Psoas muscle (tissue), 7 donors: ENCODE measurements at regions not wholly inside any gene's neighbourhood (a gene's known extent, or its start where the extent isn't known, plus 50 kb on each side); places are given as distances from the start of the nearest gene placed in this dataset.

Experiments
- ATAC-seq, 4 donors: fragments of 200-7000 bp; cut with Tn5 transposase; one replicate each; pipeline ENCODE4 v1.9.1; 2020; ENCODE audit warnings: moderate library complexity in 3 of 4, mild to moderate bottlenecking in 2 of 4
- DNase-seq, 2 donors: peaks; one replicate each; pipeline ENCODE4 v3.0.0-alpha.2; 2020
- H3K27ac ChIP-seq: fragments of 200-600 bp; one replicate; pipeline ENCODE4 v1.8.0; 2022
- H3K27me3 ChIP-seq, 3 donors: fragments of 200-600 bp in 1 of 3; one replicate each; pipeline versions ENCODE4 v1.6.1 to v1.8.0; 2013 to 2022; ENCODE audit warnings: low read length in 2 of 3, mild to moderate bottlenecking in 2 of 3, moderate library complexity in 1 of 3; ENCODE audit not compliant: insufficient read depth in 3 of 3
- H3K36me3 ChIP-seq, 2 donors: fragments of 200-600 bp in 1 of 2; one replicate each; pipeline versions ENCODE4 v1.6.1 to v1.8.0; 2013 to 2022; ENCODE audit warnings: low read depth in 1 of 2, mild to moderate bottlenecking in 1 of 2, moderate library complexity in 1 of 2; ENCODE audit not compliant: insufficient read depth in 1 of 2
- H3K4me1 ChIP-seq: fragments of 200-600 bp; one replicate; pipeline ENCODE4 v1.8.0; 2022
- H3K4me3 ChIP-seq: fragments of 200-600 bp; one replicate; pipeline ENCODE4 v1.8.0; 2022; ENCODE audit warnings: mild to moderate bottlenecking
- H3K9me3 ChIP-seq: fragments of 200-600 bp; one replicate; pipeline ENCODE4 v1.8.0; 2022
- WGBS, 3 donors: extraction: QIAGEN DNeasy Blood & Tissue Kit; methylation state at CpG; one replicate each; pipeline versions ENCODE4 v1.1.6 to v1.1.7; 2013; 5-methylcytosine and 5-hydroxymethylcytosine counted together
- intact Hi-C, 2 donors: fragments of 100-400 bp; cut with DNase I; formaldehyde crosslinking; loops; one replicate each; pipeline versions ENCODE4 v1.11.0 to v1.14.2; 2022
- TF ChIP-seq, protein P1 (sequence below): fragments of 200-600 bp; IDR thresholded peaks from one replicate; pipeline ENCODE4 v1.8.0; 2022; ENCODE audit warnings: antibody characterized with exemption
- donor health status: healthy with polysubstance abuse.
- donor health status: DM: no; HTN: no; CAD: no; lungs with moderate emphysema.
- donor health status: Bipolar disorder and iron deficiency.
- donor health status: healthy.
- donor health status: DM: yes; HTN: yes; CAD: no.
- donor health status: DM: no; HTN: no; CAD: no.
- donor health status: DM: yes; HTN: yes; CAD: no.

GRCh38 chr5:5079876-5080275 lies 60.3 kb upstream of the ADAMTS16 start:
- TF ChIP-seq, protein P1, sequence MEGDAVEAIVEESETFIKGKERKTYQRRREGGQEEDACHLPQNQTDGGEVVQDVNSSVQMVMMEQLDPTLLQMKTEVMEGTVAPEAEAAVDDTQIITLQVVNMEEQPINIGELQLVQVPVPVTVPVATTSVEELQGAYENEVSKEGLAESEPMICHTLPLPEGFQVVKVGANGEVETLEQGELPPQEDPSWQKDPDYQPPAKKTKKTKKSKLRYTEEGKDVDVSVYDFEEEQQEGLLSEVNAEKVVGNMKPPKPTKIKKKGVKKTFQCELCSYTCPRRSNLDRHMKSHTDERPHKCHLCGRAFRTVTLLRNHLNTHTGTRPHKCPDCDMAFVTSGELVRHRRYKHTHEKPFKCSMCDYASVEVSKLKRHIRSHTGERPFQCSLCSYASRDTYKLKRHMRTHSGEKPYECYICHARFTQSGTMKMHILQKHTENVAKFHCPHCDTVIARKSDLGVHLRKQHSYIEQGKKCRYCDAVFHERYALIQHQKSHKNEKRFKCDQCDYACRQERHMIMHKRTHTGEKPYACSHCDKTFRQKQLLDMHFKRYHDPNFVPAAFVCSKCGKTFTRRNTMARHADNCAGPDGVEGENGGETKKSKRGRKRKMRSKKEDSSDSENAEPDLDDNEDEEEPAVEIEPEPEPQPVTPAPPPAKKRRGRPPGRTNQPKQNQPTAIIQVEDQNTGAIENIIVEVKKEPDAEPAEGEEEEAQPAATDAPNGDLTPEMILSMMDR = no peak
- WGBS, 3 donors = 68 to 72% (median 70%) methylated on average over 5 of the region's 5 CpGs
- H3K27ac ChIP-seq = no peak overlapping the region
- H3K36me3 ChIP-seq = no peaks in the 10 kb centered on the region
- ATAC-seq = no peak
- no peaks in the 10 kb centered on the region for H3K27me3 ChIP-seq
- DNase-seq = no peak
- intact Hi-C loops = no loop called here
- H3K4me3 ChIP-seq = no peak overlapping the region
- no peaks in the 10 kb centered on the region for H3K9me3 ChIP-seq
- no peaks in the 10 kb centered on the region for H3K4me1 ChIP-seq

- TF ChIP-seq, protein P1 = no peak
- H3K27me3 ChIP-seq = no peaks in the 10 kb centered on the region
- no peaks in the 10 kb centered on the region for H3K9me3 ChIP-seq
- no peak overlapping the region for H3K27ac ChIP-seq
- DNase-seq = no peak
- no peak for ATAC-seq
- H3K36me3 ChIP-seq = no peaks in the 10 kb centered on the region
- 75 to 80% (median 77%) methylated on average over 5 of the region's 5 CpGs for WGBS, 3 donors
- H3K4me3 ChIP-seq = no peak overlapping the region
- intact Hi-C loops = no loop called here
- H3K4me1 ChIP-seq = no peaks in the 10 kb centered on the region
Measured at GRCh38 chr5:5080790-5081189, 59.3 kb upstream of the ADAMTS16 start.

GRCh38 chr5:5085381-5085780 lies 54.7 kb upstream of the ADAMTS16 start:
- Histone ChIP-seq H3K36me3 (no peaks in the 10 kb centered on the region), H3K27me3 (no peaks in the 10 kb centered on the region), H3K4me1 (no peaks in the 10 kb centered on the region), H3K9me3 (no peaks in the 10 kb centered on the region), H3K27ac (no peak overlapping the region), H3K4me3 (no peak overlapping the region)
- WGBS, 3 donors = 9 to 14% (median 12%) methylated on average over 1 of the region's 1 CpG
- TF ChIP-seq, protein P1 = no peak
- DNase-seq = no peak
- intact Hi-C loops = no loop called here
- ATAC-seq = no peak

DNA sequence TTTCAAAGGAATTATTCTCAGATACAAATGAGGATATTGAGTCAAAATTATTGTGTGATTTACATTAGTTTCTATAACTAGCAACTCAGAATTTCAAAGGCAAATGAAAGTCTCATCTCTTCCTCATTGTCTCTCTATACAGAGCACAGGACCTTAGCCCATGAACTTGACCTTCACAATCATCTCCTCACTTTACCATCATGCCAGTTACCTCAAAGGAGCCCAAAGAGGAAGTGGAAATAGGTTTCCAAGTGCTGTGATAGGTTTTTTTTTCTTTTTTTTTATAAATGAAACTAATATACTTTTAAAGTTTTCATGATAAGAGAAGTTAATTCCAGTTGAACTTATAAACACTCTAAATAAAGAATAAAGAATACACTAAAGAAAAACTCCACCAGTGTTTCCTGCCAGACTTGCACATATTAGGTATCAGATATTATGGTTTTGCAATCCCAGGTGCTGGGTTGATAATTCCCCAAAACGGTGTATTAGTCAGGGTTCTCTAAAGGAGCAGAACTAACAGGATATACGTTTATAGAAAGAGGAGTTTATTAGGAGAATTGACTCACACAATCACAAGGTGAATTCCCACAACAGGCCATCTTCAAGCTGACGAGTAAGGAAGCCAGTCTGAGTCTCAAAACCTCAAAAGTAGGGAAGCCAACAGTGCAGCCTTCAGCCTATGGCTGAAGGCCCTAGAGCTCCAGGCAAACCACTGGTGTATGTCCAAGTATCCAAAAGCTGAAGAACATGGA lies 50.1 kb upstream of the ADAMTS16 start:
- WGBS, 3 donors = 66 to 69% (median 67%) methylated on average over 3 of the region's 3 CpGs
- no peaks in the 10 kb centered on the region for H3K9me3 ChIP-seq
- H3K4me1 ChIP-seq = no peaks in the 10 kb centered on the region
- peaks cover 0 to 3% (median 0%) of the 10 kb centered on the region in 3 donors for H3K27me3 ChIP-seq
- intact Hi-C loops = no loop called here
- DNase-seq (no peak), ATAC-seq (no peak)
- H3K27ac ChIP-seq = no peak overlapping the region
- H3K36me3 ChIP-seq = no peaks in the 10 kb centered on the region
- H3K4me3 ChIP-seq = no peak overlapping the region
- TF ChIP-seq, protein P1 = no peak
